NOMO-1 treated with DMSO at 0.1 percent for 48 hours (cell line): ENCODE measurements at regions not wholly inside any gene's neighbourhood (a gene's known extent, or its start where the extent isn't known, plus 50 kb on each side); places are given as distances from the start of the nearest gene placed in this dataset.
"Not testable (repeated sequence)": the region's sequence is repeated elsewhere in the genome, so short reads cannot be mapped to it uniquely, and the experiment has no call there.

Experiments
- DNase-seq: peaks from one replicate; lab custom pipeline; 2025; ENCODE audit not compliant: unreplicated experiment; lab: John Stamatoyannopoulos, UW

- no peak for DNase-seq
Measured at GRCh38 chr14:25350021-25350420, 300.1 kb upstream of the STXBP6 start.

- no peak for DNase-seq
Measured at GRCh38 chr14:25349269-25349668, 299.3 kb upstream of the STXBP6 start.

- DNase-seq = no peak
Measured at GRCh38 chr14:25340882-25341281, 290.9 kb upstream of the STXBP6 start.

GRCh38 chr14:25322784-25323183, 272.8 kb upstream of the STXBP6 start:
- no peak for DNase-seq

- DNase-seq = not testable (repeated sequence)
Measured at GRCh38 chr14:25316007-25316406, 266.1 kb upstream of the STXBP6 start.

GRCh38 chr14:25308244-25308643, 258.3 kb upstream of the STXBP6 start:
- no peak for DNase-seq

GRCh38 chr14:25303934-25304333, 254.0 kb upstream of the STXBP6 start:
- DNase-seq = no peak

- no peak for DNase-seq
Measured at GRCh38 chr14:25298238-25298637, 248.3 kb upstream of the STXBP6 start.

- not testable (repeated sequence) for DNase-seq
Measured at GRCh38 chr14:25290154-25290553, 240.2 kb upstream of the STXBP6 start.

- no peak for DNase-seq
Measured at GRCh38 chr14:25274529-25274928, 224.6 kb upstream of the STXBP6 start.

- DNase-seq = no peak
Measured at GRCh38 chr14:25267186-25267585, 217.2 kb upstream of the STXBP6 start.

GRCh38 chr14:25259470-25259869, 209.5 kb upstream of the STXBP6 start:
- DNase-seq = no peak

GRCh38 chr14:25252793-25253192, 202.8 kb upstream of the STXBP6 start:
- no peak for DNase-seq

- no peak for DNase-seq
Measured at GRCh38 chr14:25250516-25250915, 200.6 kb upstream of the STXBP6 start.

GRCh38 chr14:25247609-25248008, 197.7 kb upstream of the STXBP6 start:
- no peak for DNase-seq

GRCh38 chr14:25246751-25247150, 196.8 kb upstream of the STXBP6 start:
- no peak for DNase-seq

GRCh38 chr14:25239170-25239569, 189.2 kb upstream of the STXBP6 start:
- no peak for DNase-seq

- no peak for DNase-seq
Measured at GRCh38 chr14:25237845-25238244, 187.9 kb upstream of the STXBP6 start.

GRCh38 chr14:25233613-25234012, 183.7 kb upstream of the STXBP6 start:
- no peak for DNase-seq

GRCh38 chr14:25231004-25231403, 181.1 kb upstream of the STXBP6 start:
- DNase-seq = no peak

- no peak for DNase-seq
Measured at GRCh38 chr14:25226214-25226613, 176.3 kb upstream of the STXBP6 start.

- no peak for DNase-seq
Measured at GRCh38 chr14:25222256-25222655, 172.3 kb upstream of the STXBP6 start.

- no peak for DNase-seq
Measured at GRCh38 chr14:25220514-25220913, 170.6 kb upstream of the STXBP6 start.

GRCh38 chr14:25215607-25216006, 165.7 kb upstream of the STXBP6 start:
- no peak for DNase-seq
